Neural cell (in vitro differentiated cells): ENCODE measurements at regions not wholly inside any gene's neighbourhood (a gene's known extent, or its start where the extent isn't known, plus 50 kb on each side); places are given as distances from the start of the nearest gene placed in this dataset.

Experiments
- H2AFZ ChIP-seq: fragments of 200-600, 300-800 bp; sonication (generic), shearing (Covaris generic); 2 replicates; pipeline ENCODE4 v1.6.0; 2014; ENCODE audit warnings: low read depth, mild to moderate bottlenecking, antibody characterized with exemption, low read length, moderate library complexity
- H3F3A ChIP-seq: fragments of 200-600 bp; shearing (Covaris generic); 2 replicates; pipeline ENCODE4 v1.6.1; 2016; ENCODE audit warnings: mild to moderate bottlenecking, moderate library complexity, mixed read lengths, antibody characterized with exemption, low read length; ENCODE audit not compliant: insufficient read depth, poor library complexity, severe bottlenecking
- H3K27ac ChIP-seq: fragments of 200-600, 300-800 bp; sonication (generic), shearing (Covaris generic); 2 replicates; pipeline ENCODE4 v1.5.1; 2014; ENCODE audit warnings: mild to moderate bottlenecking, low read length, moderate library complexity
- H3K27me3 ChIP-seq: fragments of 300-800, 200-600 bp; sonication (generic), shearing (Covaris generic); 2 replicates; pipeline ENCODE4 v1.6.0; 2014; ENCODE audit warnings: mild to moderate bottlenecking, low read depth, low read length, moderate library complexity; ENCODE audit not compliant: insufficient read depth
- H3K36me3 ChIP-seq: fragments of 300-800, 200-600 bp; sonication (generic), shearing (Covaris generic); 2 replicates; pipeline ENCODE4 v1.5.1; 2014; ENCODE audit warnings: mild to moderate bottlenecking, antibody characterized with exemption, low read length, moderate library complexity; ENCODE audit not compliant: insufficient read depth
- H3K4me2 ChIP-seq: fragments of 300-800, 200-600 bp; sonication (generic), shearing (Covaris generic); 2 replicates; pipeline ENCODE4 v1.6.0; 2014; ENCODE audit warnings: mild to moderate bottlenecking, low read length
- H3K4me3 ChIP-seq: fragments of 300-800, 200-600 bp; sonication (generic), shearing (Covaris generic); 2 replicates; pipeline ENCODE4 v1.5.1; 2014; ENCODE audit warnings: mild to moderate bottlenecking, low read length, moderate library complexity
- H3K79me2 ChIP-seq: fragments of 200-600 bp; shearing (Covaris generic); replicated peaks from 2 replicates; pipeline ENCODE4 v1.6.0; 2014; ENCODE audit warnings: mild to moderate bottlenecking, low read length, moderate library complexity; ENCODE audit not compliant: insufficient read depth
- H3K9ac ChIP-seq: fragments of 300-800, 200-600 bp; sonication (generic), shearing (Covaris generic); 2 replicates; pipeline ENCODE4 v1.6.1; 2016; ENCODE audit warnings: mild to moderate bottlenecking, low read length, mixed read lengths
- H3K9me2 ChIP-seq: fragments of 200-600 bp; shearing (Covaris generic); 2 replicates; pipeline ENCODE4 v1.6.1; 2016; ENCODE audit warnings: mild to moderate bottlenecking, low read length, mixed read lengths; ENCODE audit not compliant: insufficient read depth
- H3K9me3 ChIP-seq: fragments of 200-600, 300-800 bp; sonication (generic), shearing (Covaris generic); 2 replicates; pipeline ENCODE4 v1.6.1; 2016; ENCODE audit warnings: mild to moderate bottlenecking, mixed run types, low read length, moderate library complexity, mixed read lengths
- H4K20me1 ChIP-seq: fragments of 200-600 bp; shearing (Covaris generic); 2 replicates; pipeline ENCODE4 v1.6.1; 2016; ENCODE audit warnings: mild to moderate bottlenecking, mixed run types; ENCODE audit not compliant: insufficient read depth
- CTCF ChIP-seq: fragments of 450-650 bp; IDR thresholded peaks from 2 replicates; pipeline ENCODE4 v1.5.1; 2014; ENCODE audit warnings: antibody characterized with exemption, mild to moderate bottlenecking, moderate library complexity; ENCODE audit not compliant: poor library complexity, severe bottlenecking
- EP300 ChIP-seq: fragments of 450-650 bp; conservative IDR thresholded peaks from 2 replicates; pipeline ENCODE4 v1.6.1; 2014; ENCODE audit warnings: antibody characterized with exemption, mild to moderate bottlenecking, moderate library complexity; ENCODE audit not compliant: poor library complexity, severe bottlenecking
- EZH2 ChIP-seq: fragments of 200-600, 300-800 bp; shearing (Covaris generic), sonication (generic); IDR thresholded peaks from 2 replicates; pipeline ENCODE4 v1.6.1; 2014; ENCODE audit warnings: antibody characterized with exemption, low read length, borderline replicate concordance, mild to moderate bottlenecking; ENCODE audit not compliant: insufficient read depth, poor library complexity, severe bottlenecking
- MXI1 ChIP-seq: fragments of 450-650 bp; conservative IDR thresholded peaks from 2 replicates; pipeline ENCODE4 v1.6.1; 2014; ENCODE audit warnings: antibody characterized with exemption, mild to moderate bottlenecking; ENCODE audit not compliant: poor library complexity, severe bottlenecking
- POLR2AphosphoS5 ChIP-seq: IDR thresholded peaks from 2 replicates; pipeline ENCODE4 v1.6.1; 2012
- RAD21 ChIP-seq: fragments of 450-650 bp; conservative IDR thresholded peaks from 2 replicates; pipeline ENCODE4 v1.6.1; 2014; ENCODE audit warnings: antibody characterized with exemption, mild to moderate bottlenecking, moderate library complexity
- REST ChIP-seq: IDR thresholded peaks from 2 replicates; pipeline ENCODE4 v1.6.1; 2012; ENCODE audit warnings: borderline replicate concordance
- SMC3 ChIP-seq: fragments of 450-650 bp; conservative IDR thresholded peaks from 2 replicates; pipeline ENCODE4 v1.6.1; 2014; ENCODE audit warnings: antibody characterized with exemption, mild to moderate bottlenecking, moderate library complexity; ENCODE audit not compliant: poor library complexity
- TAF1 ChIP-seq: IDR thresholded peaks from 2 replicates; pipeline ENCODE4 v1.6.1; 2012; ENCODE audit warnings: low read depth

- H3K4me2 ChIP-seq: no peak overlapping the region
- H3K36me3 ChIP-seq: no peaks in the 10 kb centered on the region
- H4K20me1 ChIP-seq: no peaks in the 10 kb centered on the region
- no peak overlapping the region for H3K4me3 ChIP-seq
- H3K27ac ChIP-seq: no peak overlapping the region
- H2AFZ ChIP-seq: no peak overlapping the region
- H3F3A ChIP-seq: no peaks in the 10 kb centered on the region
- no peaks in the 10 kb centered on the region for H3K9me3 ChIP-seq
- TF ChIP-seq EZH2 (no peak), MXI1 (no peak), RAD21 (no peak), CTCF (no peak), POLR2AphosphoS5 (no peak), EP300 (no peak), REST (no peak), SMC3 (no peak), TAF1 (no peak)
- H3K9ac ChIP-seq: no peak overlapping the region
- H3K79me2 ChIP-seq: no peaks in the 10 kb centered on the region
- H3K27me3 ChIP-seq: peaks cover 6% of the 10 kb centered on the region
- no peaks in the 10 kb centered on the region for H3K9me2 ChIP-seq
Measured at GRCh38 chr1:217360510-217360909, 270.4 kb downstream of the GPATCH2 start.

- H3F3A ChIP-seq: no peaks in the 10 kb centered on the region
- H3K9me2 ChIP-seq: no peaks in the 10 kb centered on the region
- no peak overlapping the region for H3K9ac ChIP-seq
- no peaks in the 10 kb centered on the region for H3K27me3 ChIP-seq
- no peaks in the 10 kb centered on the region for H4K20me1 ChIP-seq
- no peak overlapping the region for H3K4me2 ChIP-seq
- H2AFZ ChIP-seq: no peak overlapping the region
- no peak for TF ChIP-seq EP300
- no peak for TF ChIP-seq EZH2
- TF ChIP-seq REST: no peak
- TF ChIP-seq RAD21: no peak
- no peak for TF ChIP-seq TAF1
- no peak overlapping the region for H3K27ac ChIP-seq
- H3K4me3 ChIP-seq: no peak overlapping the region
- no peaks in the 10 kb centered on the region for H3K79me2 ChIP-seq
- H3K9me3 ChIP-seq: no peaks in the 10 kb centered on the region
- H3K36me3 ChIP-seq: no peaks in the 10 kb centered on the region
Measured at GRCh38 chr1:217354895-217355294, 276.0 kb downstream of the GPATCH2 start.
